Neural crest cell (in vitro differentiated cells): ENCODE measurements at regions not wholly inside any gene's neighbourhood (a gene's known extent, or its start where the extent isn't known, plus 50 kb on each side); places are given as distances from the start of the nearest gene placed in this dataset.

Experiments
- DNase-seq: peaks from one replicate; pipeline ENCODE4 v3.0.0; 2021; ENCODE audit warnings: low read depth, mixed read lengths, low spot score
- H3K27ac Mint-ChIP-seq: one replicate; pipeline ENCODE4 v1.8.0; 2021; ENCODE audit warnings: mild to moderate bottlenecking, mixed read lengths; ENCODE audit not compliant: unreplicated experiment
- H3K27me3 Mint-ChIP-seq: 2 replicates; pipeline ENCODE4 v1.8.0; 2021; ENCODE audit warnings: low read depth, mild to moderate bottlenecking, mixed read lengths
- H3K36me3 Mint-ChIP-seq: 2 replicates; pipeline ENCODE4 v1.8.0; 2021; ENCODE audit warnings: low read depth, mild to moderate bottlenecking, mixed read lengths
- H3K4me1 Mint-ChIP-seq: 2 replicates; pipeline ENCODE4 v1.8.0; 2021; ENCODE audit warnings: mixed read lengths
- H3K4me3 Mint-ChIP-seq: one replicate; pipeline ENCODE4 v1.8.0; 2021; ENCODE audit warnings: mild to moderate bottlenecking, mixed read lengths
- H3K9me3 Mint-ChIP-seq: 2 replicates; pipeline ENCODE4 v1.8.0; 2021; ENCODE audit warnings: mixed read lengths
- CTCF ChIP-seq: fragments of 200-600 bp; sonication (generic); conservative IDR thresholded peaks from 2 replicates; pipeline ENCODE4 v1.5.0; 2021; ENCODE audit warnings: antibody characterized with exemption, mild to moderate bottlenecking

GRCh38 chr7:86956567-86956966 is 102.9 kb downstream of the ELAPOR2 start:
- Mint-ChIP-seq H3K4me3 (no peak overlapping the region), H3K27ac (no peak overlapping the region), H3K27me3 (no peaks in the 10 kb centered on the region), H3K36me3 (peaks cover 15% of the 10 kb centered on the region), H3K9me3 (peaks cover 9% of the 10 kb centered on the region), H3K4me1 (peaks cover 25% of the 10 kb centered on the region)
- no peak for TF ChIP-seq CTCF
- DNase-seq: no peak

- no peak for DNase-seq
- Mint-ChIP-seq H3K4me1 (peaks cover 24% of the 10 kb centered on the region), H3K4me3 (no peak overlapping the region), H3K27ac (no peak overlapping the region), H3K9me3 (peaks cover 9% of the 10 kb centered on the region), H3K27me3 (no peaks in the 10 kb centered on the region), H3K36me3 (peaks cover 13% of the 10 kb centered on the region)
- TF ChIP-seq CTCF: no peak
These were observed 103.5 kb downstream of the ELAPOR2 start for GRCh38 chr7:86955895-86956503.

- DNase-seq: no peak
- Mint-ChIP-seq H3K9me3 (peaks cover 9% of the 10 kb centered on the region), H3K36me3 (peaks cover 11% of the 10 kb centered on the region), H3K4me1 (peaks cover 24% of the 10 kb centered on the region), H3K4me3 (no peak overlapping the region), H3K27me3 (no peaks in the 10 kb centered on the region), H3K27ac (no peak overlapping the region)
- TF ChIP-seq CTCF: no peak
These were observed 104.5 kb downstream of the ELAPOR2 start for GRCh38 chr7:86954971-86955370.

GRCh38 chr7:86953653-86954336 is 105.7 kb downstream of the ELAPOR2 start:
- H3K4me1 Mint-ChIP-seq: peaks cover 24% of the 10 kb centered on the region
- H3K27ac Mint-ChIP-seq: no peak overlapping the region
- no peak for DNase-seq
- no peaks in the 10 kb centered on the region for H3K9me3 Mint-ChIP-seq
- H3K27me3 Mint-ChIP-seq: no peaks in the 10 kb centered on the region
- no peaks in the 10 kb centered on the region for H3K36me3 Mint-ChIP-seq
- no peak for TF ChIP-seq CTCF
- no peak overlapping the region for H3K4me3 Mint-ChIP-seq

- H3K27ac Mint-ChIP-seq: no peak overlapping the region
- peaks cover 24% of the 10 kb centered on the region for H3K4me1 Mint-ChIP-seq
- H3K4me3 Mint-ChIP-seq: no peak overlapping the region
- no peak for DNase-seq
- H3K36me3 Mint-ChIP-seq: no peaks in the 10 kb centered on the region
- H3K27me3 Mint-ChIP-seq: no peaks in the 10 kb centered on the region
- no peak for TF ChIP-seq CTCF
- H3K9me3 Mint-ChIP-seq: no peaks in the 10 kb centered on the region
These were observed 106.2 kb downstream of the ELAPOR2 start for GRCh38 chr7:86953219-86953618.
